ENCODE measurements at regions not wholly inside any gene's neighbourhood (a gene's known extent, or its start where the extent isn't known, plus 50 kb on each side); places are given as distances from the start of the nearest gene placed in this dataset.

DNA sequence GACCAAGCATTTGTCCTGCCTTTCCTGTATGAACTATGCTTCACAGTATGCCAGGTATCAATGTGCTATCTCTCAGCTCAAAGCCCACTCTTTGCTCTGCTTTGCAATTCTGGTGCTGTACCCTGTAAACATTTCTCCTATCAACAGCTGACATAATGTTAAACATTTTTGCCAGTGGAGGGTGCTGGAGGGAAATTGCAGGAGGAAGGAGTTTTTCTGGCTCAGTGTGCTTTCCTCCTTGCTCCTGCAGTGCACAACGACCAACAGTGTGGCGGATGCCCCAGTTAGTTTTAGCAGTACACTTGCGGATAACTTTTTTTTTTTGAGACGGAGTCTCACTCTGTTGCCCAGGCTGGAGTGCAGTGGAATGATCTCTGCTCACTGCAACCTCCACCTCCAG, 67.1 kb upstream of the PTGFRN start:
- TF ChIP-seq, protein P1, sequence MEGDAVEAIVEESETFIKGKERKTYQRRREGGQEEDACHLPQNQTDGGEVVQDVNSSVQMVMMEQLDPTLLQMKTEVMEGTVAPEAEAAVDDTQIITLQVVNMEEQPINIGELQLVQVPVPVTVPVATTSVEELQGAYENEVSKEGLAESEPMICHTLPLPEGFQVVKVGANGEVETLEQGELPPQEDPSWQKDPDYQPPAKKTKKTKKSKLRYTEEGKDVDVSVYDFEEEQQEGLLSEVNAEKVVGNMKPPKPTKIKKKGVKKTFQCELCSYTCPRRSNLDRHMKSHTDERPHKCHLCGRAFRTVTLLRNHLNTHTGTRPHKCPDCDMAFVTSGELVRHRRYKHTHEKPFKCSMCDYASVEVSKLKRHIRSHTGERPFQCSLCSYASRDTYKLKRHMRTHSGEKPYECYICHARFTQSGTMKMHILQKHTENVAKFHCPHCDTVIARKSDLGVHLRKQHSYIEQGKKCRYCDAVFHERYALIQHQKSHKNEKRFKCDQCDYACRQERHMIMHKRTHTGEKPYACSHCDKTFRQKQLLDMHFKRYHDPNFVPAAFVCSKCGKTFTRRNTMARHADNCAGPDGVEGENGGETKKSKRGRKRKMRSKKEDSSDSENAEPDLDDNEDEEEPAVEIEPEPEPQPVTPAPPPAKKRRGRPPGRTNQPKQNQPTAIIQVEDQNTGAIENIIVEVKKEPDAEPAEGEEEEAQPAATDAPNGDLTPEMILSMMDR (conservative IDR thresholded peaks at IDR 0.05; ENCODE audit: low read length) = no peak
- no peak for TF ChIP-seq EZH2phosphoT487 (IDR thresholded peaks at IDR 0.05; ENCODE audit: borderline replicate concordance, low read depth, low read length)
